EL (cell line): ENCODE measurements at regions not wholly inside any gene's neighbourhood (a gene's known extent, or its start where the extent isn't known, plus 50 kb on each side); places are given as distances from the start of the nearest gene placed in this dataset.
"Not testable (repeated sequence)": the region's sequence is repeated elsewhere in the genome, so short reads cannot be mapped to it uniquely, and the experiment has no call there.

Source experiments
- DNase-seq: peaks from one replicate; pipeline ENCODE4 v3.0.0-alpha.2; 2016

- no peak for DNase-seq
These were observed 158.2 kb upstream of the RUNX1 start for GRCh38 chr21:35207322-35207721.

- no peak for DNase-seq
These were observed 157.3 kb upstream of the RUNX1 start for GRCh38 chr21:35206141-35207125.

DNA sequence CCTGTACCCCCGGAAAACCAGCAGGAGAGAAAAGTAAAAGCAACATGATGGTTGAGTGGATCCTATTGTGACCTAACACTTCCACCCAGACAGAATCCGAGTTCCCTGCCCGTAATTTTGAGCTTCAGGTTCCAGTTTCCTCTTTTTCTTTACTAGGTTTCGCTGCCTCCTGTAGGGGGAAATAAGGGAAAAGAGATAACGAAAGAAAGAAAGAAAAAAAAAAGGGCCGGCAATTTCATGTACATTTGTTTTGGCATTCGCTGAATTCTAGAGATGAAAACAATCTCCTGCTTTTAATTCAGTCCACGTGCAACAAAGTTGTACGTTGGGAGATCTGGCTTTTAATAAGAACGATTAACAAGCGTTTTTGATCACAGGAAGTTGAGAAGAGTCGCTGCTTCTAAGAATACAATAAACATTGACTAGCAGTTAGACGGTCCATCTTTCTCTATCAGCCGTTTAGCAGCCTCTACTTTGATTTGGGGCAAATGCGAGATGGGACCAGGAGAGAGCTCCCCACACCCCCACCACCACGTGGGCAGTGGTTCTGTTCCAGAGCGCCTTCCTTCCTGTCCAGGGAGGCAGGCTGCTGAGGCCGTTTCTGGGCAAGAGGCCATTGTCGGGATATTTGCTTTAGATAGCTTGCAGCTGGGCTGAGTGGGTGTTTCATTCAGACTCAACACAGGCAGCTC is 155.9 kb upstream of the RUNX1 start:
- peak; percentile 85 for DNase-seq

GRCh38 chr21:35204125-35204524 is 155.0 kb upstream of the RUNX1 start:
- peak; percentile 39 for DNase-seq

DNA sequence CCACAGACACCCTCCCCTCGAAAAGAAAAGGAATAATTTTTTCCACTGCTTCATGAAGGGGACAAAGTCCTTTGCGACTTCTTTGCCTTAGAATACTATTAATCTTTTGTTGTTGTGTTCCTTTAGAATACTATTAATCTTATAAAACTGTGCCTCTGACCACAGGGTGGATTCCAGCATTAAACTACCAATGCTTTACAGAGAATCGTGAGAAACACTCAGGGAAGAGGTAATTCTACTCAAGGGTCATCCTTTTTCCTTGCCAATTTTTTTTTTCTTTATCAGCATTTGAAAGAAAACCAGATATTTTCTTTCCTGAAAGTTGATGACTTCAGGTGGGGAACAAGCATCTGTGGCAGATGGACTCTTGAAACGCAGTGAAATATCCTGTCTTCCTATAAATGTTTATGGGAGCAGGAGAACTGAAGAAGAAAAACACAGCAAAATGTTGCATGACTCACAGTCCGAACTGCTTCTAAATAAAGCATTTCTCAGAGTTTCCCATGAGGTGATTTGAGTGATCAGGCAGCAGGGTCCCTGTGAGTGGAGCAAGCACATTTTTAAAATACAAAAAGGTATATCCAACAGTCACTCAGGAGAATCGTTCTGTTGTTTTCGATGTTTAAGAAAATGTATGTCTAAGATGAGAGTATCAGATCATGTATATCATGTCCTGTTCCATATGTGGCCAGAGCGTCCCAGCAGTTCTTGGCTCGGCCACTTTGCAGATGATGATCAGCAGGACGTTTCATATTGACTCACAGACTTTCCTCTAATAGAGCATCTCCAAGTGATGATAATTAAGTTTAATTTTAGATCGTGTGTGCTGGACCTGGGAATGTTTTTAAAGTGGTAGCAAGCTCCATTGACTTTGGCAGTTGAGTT is 154.2 kb upstream of the RUNX1 start:
- DNase-seq: peak; percentile 79

GRCh38 chr21:35202431-35202830 is 153.3 kb upstream of the RUNX1 start:
- peak; percentile 34 for DNase-seq

- no peak for DNase-seq
These were observed 152.7 kb upstream of the RUNX1 start for GRCh38 chr21:35201799-35202198.

DNA sequence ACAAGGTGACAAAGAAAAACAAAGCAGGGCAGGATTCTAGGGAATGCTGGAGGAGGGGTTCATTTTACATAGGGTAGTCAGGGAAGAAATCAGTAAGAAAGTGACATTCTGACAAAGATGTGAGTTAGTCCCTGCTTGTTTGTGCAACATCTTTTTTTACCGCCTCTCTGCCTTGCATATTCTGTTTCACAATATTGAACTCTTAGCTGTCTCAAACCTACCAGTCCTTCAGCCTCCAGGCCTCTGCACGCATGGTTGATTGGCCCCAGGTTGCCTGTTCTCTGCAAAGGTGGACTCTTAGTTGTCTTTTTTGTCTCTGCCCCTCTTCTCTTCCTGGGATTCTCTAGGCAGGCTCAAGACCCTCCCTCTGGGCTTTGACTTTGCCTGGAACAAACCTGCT is 152.2 kb upstream of the RUNX1 start:
- no peak for DNase-seq

DNA sequence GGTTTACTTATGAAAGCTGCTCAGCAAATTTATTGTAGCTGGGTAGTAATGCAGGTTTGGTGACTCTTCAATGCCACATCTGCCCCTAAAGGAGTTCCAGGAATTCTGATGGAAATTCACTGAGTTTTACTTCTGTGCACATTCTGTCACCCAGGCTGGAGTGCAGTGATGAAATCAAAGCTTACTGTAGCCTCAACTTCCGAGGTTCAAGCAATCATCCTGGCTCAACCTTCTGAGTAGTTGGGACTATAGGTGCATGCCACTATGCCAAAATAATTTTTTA is 150.6 kb upstream of the RUNX1 start:
- no peak for DNase-seq

DNA sequence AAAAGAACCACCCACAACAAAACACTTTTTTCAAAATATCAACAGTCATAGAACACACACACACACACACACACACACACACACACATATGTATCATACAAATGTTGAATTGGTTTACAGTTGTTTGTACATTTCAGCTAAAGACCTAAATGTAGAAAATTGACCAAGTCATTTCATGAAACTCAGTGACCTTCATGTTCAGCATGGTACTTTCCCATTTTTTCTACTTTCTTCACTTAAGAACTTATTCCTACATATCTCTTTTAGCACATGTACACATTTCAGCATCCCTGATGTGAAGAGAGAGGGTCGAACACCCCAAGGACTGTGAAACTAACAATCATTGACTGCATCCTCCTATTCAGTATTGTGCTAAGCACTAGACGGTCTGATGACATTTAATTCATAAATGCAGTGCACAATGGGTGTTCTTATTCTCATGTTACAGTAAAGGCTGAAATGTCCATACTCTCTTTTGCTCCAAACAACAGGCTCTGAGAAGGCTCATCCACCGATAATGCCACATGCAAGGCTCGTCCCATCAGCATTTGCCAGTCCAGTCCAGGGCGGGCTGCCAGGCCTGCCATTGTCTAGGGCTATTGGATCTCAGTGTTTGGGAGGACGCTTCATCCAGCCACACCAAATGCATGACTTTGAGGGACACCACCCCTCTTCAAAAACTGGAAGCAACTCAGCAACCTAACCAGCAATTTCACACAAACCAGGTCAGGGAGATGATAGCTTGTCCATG is 150.1 kb upstream of the RUNX1 start:
- DNase-seq: no peak

DNA sequence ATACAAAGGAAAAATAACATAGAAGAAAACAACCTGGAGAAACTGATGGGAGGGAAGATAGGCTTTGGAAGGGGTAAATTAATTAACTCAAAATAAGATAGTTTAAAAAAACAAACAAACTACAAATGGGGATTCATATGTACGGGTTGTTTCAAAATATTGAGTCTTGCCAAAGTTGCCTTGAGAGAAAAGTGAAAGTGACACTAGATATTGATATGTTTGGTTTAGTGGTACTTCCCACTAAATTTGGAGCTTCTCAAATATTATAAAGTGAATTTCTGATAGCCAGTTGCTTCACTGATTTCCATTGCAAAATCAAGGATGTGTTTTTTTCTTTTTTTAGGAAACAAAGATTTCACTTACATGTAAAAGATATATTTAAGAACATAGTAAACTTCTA is 149.5 kb upstream of the RUNX1 start:
- DNase-seq: no peak

DNA sequence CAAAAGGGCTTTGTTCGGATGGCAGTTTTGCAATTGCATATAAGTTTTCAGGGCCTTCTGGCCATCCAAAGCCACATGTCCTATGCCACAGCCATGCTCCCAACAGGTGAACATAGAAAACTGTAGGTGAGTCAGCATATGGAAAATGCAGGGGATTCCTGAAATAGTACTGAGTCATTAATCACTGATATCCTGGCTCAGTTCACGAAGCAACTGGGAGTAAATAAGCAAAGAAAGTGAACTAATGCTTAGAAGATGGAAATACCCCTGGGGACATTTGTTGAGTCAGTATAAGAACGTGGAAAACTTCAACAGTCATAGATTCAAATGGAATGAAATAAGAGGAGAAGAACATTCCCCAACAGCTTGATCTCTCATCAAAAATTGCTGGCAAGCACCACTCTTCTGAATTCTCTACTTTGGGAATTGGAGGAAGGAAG is 148.9 kb upstream of the RUNX1 start:
- peak; percentile 96 for DNase-seq

GRCh38 chr21:35197191-35197590 is 148.1 kb upstream of the RUNX1 start:
- DNase-seq: peak; percentile 51

DNA sequence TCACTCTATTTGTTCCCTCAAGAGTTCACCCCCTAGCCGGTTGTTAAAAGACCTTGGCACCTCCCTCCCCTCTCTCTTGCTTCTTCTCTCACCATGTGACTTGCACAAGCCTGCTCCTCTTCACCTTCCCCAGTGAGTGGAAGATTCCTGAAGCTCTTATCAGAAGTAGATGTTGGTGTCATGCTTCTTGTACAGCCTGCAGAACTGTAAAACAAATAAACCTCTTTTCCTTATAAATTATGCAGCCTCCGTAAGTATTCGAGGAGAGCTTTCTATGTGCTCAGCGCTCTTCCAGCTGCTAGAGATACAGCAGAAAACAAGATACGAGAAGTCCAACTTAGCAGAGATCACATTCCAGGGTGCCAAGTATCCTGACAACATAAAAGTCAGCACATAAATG is 147.0 kb upstream of the RUNX1 start:
- no peak for DNase-seq

DNA sequence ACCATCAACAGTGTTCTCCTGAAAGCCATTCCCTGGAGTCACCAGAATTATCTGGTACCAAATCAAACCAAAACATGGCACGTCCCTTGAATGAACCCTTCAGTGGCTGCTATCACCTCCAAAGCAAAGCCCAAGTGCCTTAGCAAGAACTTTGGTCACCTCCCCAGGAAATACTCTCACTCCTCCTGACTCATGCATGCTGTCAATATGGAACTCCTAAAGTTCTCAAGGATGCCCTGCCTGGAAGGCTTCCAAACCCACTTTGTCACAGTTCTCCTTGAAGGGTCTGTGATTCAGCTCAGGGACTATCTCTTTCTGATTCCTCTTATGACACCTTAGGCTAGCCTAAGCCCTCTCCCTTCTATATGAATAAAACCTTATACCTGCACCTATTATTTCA is 146.1 kb upstream of the RUNX1 start:
- DNase-seq: peak; percentile 71

DNA sequence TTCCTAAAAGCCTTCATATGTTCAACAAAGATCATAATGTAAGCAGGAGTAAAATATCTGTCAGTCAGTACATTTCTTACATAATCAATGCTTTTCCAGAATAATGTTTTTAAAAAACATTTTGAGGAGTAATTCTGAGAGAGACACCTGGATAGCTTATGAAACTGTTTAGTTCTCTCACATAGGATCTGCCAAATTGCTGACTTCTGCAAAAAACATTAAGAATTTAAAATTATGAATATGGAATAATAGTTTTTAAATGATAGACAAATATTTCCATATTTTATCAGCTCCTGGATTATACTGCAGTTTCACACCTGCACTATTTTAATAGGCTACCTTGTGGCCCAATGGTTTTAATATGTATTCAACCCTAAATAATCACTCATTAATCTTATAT is 142.7 kb upstream of the RUNX1 start:
- no peak for DNase-seq

- DNase-seq: no peak
These were observed 142.0 kb upstream of the RUNX1 start for GRCh38 chr21:35191128-35191527.

DNA sequence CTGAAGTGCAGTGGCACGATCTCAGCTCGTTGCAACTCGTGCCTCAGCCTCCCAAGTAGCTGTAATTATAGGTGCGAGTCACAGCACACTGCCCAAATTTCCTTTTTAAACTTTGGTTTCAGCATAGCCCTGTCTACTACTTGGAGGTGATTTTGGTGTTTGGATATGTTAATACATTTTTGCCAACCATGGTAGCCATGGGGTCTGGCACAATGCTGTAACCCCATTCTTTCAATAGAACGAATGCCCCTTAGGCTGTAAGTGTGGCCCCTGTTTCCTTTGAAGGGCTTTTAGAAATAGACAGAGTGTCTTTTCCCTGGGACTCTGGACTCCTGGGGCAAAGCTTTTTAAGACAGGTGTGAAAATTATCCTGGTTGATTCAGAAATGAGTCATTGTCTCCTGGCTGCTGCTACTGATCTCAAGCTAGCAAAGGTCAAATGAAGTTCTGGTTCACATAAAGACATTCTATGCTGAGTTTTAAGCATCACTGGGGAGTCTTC is 141.1 kb upstream of the RUNX1 start:
- DNase-seq: peak; percentile 26

- peak; percentile 84 for DNase-seq
These were observed 140.2 kb upstream of the RUNX1 start for GRCh38 chr21:35189077-35189863.

DNA sequence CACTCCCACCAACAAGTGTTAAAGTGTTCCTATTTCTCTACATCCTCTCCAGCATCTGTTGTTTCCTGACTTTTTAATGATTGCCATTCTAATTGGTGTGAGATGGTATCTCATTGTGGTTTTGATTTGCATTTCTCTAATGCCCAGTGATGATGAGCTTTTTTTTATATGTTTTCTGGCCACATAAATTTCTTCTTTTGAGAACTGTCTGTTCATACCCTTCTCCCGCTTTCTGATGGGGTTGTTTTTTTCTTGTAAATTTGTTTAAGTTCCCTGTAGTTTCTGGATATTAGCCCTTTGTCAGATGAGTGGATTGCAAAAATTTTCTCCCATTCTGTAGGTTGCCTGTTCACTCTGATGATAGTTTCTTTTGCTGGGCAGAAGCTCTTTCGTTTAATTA is 134.3 kb upstream of the RUNX1 start:
- not testable (repeated sequence) for DNase-seq

GRCh38 chr21:35179990-35180540 is 131.0 kb upstream of the RUNX1 start:
- DNase-seq: peak; percentile 88
